WI38 (cell line): ENCODE measurements at regions not wholly inside any gene's neighbourhood (a gene's known extent, or its start where the extent isn't known, plus 50 kb on each side); places are given as distances from the start of the nearest gene placed in this dataset.

ENCODE experiments used
- H3K4me3 ChIP-seq: 2 replicates; pipeline ENCODE4 v1.5.1; 2011; ENCODE audit warnings: low read depth, mild to moderate bottlenecking, control low read depth, low read length
- CTCF ChIP-seq: IDR thresholded peaks from 2 replicates; pipeline ENCODE4 v1.5.1; 2012; ENCODE audit warnings: low read depth, mild to moderate bottlenecking, control low read depth, low read length

DNA sequence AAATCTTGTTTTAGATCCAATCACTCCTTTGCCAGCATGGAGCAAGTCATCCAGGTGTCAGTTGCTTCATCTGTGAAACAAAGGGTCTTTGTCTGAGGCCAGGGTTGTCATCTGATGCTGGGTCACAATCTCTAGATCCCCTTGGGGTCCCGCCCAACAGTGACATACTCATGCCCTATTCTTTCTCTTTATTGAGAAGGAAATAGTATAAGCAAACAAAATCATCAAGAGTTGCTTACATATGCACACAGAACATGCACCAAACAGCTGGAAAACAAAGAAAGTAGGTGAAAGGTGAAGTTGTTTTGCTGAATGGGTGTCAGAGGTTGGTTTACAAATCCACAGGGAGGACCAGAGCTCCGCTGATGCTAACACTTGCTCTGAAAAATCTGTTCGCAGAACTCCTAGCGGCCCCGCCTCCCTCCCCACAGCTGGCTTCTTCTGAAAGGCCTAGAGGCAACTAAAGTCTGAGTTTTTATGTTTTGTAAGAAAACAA, 106.1 kb upstream of the SLC44A1 start:
- TF ChIP-seq CTCF: no peak
- H3K4me3 ChIP-seq: no peak overlapping the region

GRCh38 chr9:105141146-105141975, 103.1 kb upstream of the SLC44A1 start:
- H3K4me3 ChIP-seq: no peak overlapping the region
- no peak for TF ChIP-seq CTCF

DNA sequence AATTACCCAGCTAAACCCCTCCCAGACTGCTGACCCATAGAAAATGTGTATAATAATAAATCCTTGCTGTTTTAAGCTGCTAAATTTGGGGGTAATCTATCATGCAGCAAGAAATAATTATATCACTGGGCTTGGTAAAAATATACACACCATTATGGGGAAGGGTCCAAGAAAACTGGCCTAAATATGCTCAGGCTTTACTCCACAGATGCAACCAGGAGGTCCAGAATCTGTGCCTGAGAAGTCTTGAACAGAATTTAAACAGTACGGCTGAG, 102.5 kb upstream of the SLC44A1 start:
- no peak overlapping the region for H3K4me3 ChIP-seq
- no peak for TF ChIP-seq CTCF

- no peak for TF ChIP-seq CTCF
- H3K4me3 ChIP-seq: no peak overlapping the region
Measured at GRCh38 chr9:105142406-105143135, 101.9 kb upstream of the SLC44A1 start.

GRCh38 chr9:105143136-105143430, 101.4 kb upstream of the SLC44A1 start:
- TF ChIP-seq CTCF: no peak
- no peak overlapping the region for H3K4me3 ChIP-seq

DNA sequence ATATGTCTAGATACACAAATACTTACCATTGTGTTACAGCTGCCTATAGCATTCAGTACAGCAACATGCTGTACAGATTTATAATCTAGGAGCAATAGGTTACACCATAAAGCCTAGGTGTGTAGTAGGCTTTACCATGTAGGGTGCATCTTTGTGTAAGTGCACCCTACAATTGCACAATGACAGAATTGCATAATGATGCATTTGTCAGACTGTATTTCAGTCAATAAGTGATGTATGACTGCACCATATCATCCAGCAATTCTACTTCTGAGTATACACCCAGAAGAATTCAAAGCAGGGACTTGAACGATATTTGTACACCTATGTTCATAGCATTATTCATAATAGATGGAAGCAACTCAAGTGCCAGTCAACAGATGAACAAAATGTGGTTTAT, 100.4 kb upstream of the SLC44A1 start:
- TF ChIP-seq CTCF: no peak
- no peak overlapping the region for H3K4me3 ChIP-seq

DNA sequence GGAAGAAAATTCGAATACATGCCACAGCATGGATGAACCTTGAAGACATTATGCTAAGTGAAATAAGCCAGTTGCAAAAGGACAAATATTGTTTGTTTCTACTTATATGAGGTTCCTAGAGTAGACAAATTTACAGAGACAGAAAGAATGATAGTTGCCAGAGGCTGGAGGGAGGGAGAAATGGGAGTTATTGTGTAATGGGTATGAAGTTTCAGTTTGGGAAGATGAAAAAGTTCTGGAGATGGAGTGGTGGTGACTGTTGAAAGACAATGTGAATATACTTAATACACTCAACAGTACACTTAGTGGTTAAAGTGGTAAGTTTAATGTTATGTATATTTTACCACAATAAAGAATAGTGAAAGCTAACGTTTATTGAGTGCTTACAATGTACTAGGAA, 99.6 kb upstream of the SLC44A1 start:
- TF ChIP-seq CTCF: no peak
- no peak overlapping the region for H3K4me3 ChIP-seq
